K562 (cell line): ENCODE measurements at regions not wholly inside any gene's neighbourhood (a gene's known extent, or its start where the extent isn't known, plus 50 kb on each side); places are given as distances from the start of the nearest gene placed in this dataset.
A peak's percentile ranks its signal among the peaks of the same experiment; 100 is the strongest.

Experiments
- ARID4B ChIP-seq: sonication (generic); formaldehyde crosslinking; IDR thresholded peaks from 2 replicates; pipeline ENCODE4 v1.8.0; 2022; ENCODE audit warnings: mild to moderate bottlenecking, missing genetic modification reagents
- CEBPB ChIP-seq: fragments of 450-650 bp; IDR thresholded peaks from 2 replicates; pipeline ENCODE4 v1.6.1; 2016; ENCODE audit warnings: missing genetic modification characterization, missing compliant biosample characterization
- FOXK2 ChIP-seq, 2 experiments: fragments of 450-650 bp; IDR thresholded peaks in 1 of 2; conservative IDR thresholded peaks in 1 of 2; 2 replicates each; pipeline ENCODE4 v1.6.1; 2016; ENCODE audit warnings: low read depth in 2 of 2, mild to moderate bottlenecking in 1 of 2
- MAFG ChIP-seq: fragments of 450-650 bp; conservative IDR thresholded peaks from 2 replicates; pipeline ENCODE4 v1.6.1; 2016; ENCODE audit warnings: missing genetic modification characterization, missing compliant biosample characterization
- MYBL2 ChIP-seq, 2 experiments: fragments of 450-650 bp in 1 of 2; sonication (generic) in 1 of 2; formaldehyde crosslinking in 1 of 2; IDR thresholded peaks; 2 replicates each; pipeline versions ENCODE4 v1.6.1 to v1.8.1; 2017 to 2022; ENCODE audit warnings: borderline replicate concordance in 1 of 2, inconsistent platforms in 1 of 2, low read depth in 1 of 2, mild to moderate bottlenecking in 1 of 2, missing genetic modification reagents in 1 of 2, moderate library complexity in 1 of 2
- MYC ChIP-seq, 2 experiments: fragments of 250-450 bp in 1 of 2; sonication (Bioruptor Pico) in 1 of 2; IDR thresholded peaks; 2 replicates each; pipeline versions ENCODE4 v1.5.1 to v1.6.1; 2012 to 2021; ENCODE audit warnings: low read depth in 2 of 2, borderline replicate concordance in 1 of 2, improper control_type of control experiment in 1 of 2, low read length in 1 of 2, mild to moderate bottlenecking in 1 of 2, moderate library complexity in 1 of 2
- MYNN ChIP-seq, 2 experiments: sonication (generic); formaldehyde crosslinking in 1 of 2; IDR thresholded peaks; 2 replicates each; pipeline versions ENCODE4 v1.5.0 to v1.6.1; 2016 to 2020; ENCODE audit warnings: antibody characterized with exemption in 1 of 2, missing genetic modification reagents in 1 of 2
- NFXL1 ChIP-seq: fragments of 450-650 bp; formaldehyde crosslinking; IDR thresholded peaks from 2 replicates; pipeline ENCODE4 v1.4.0; 2021; ENCODE audit warnings: mild to moderate bottlenecking
- PHF20 ChIP-seq: fragments of 450-650 bp; IDR thresholded peaks from 2 replicates; pipeline ENCODE4 v1.6.1; 2018; ENCODE audit not compliant: partially characterized antibody
- RFX7 ChIP-seq: fragments of 250-450 bp; sonication (Bioruptor Pico); IDR thresholded peaks from 2 replicates; pipeline ENCODE4 v1.5.1; 2021; ENCODE audit warnings: mild to moderate bottlenecking
- SIRT6 ChIP-seq: IDR thresholded peaks from one replicate; pipeline ENCODE4 v1.6.1; 2012; ENCODE audit warnings: low read depth, mild to moderate bottlenecking, control low read depth, inconsistent platforms, low read length, moderate library complexity
- THRB ChIP-seq: fragments of 450-650 bp; formaldehyde crosslinking; conservative IDR thresholded peaks from 2 replicates; pipeline ENCODE4 v1.4.0; 2022; ENCODE audit warnings: mild to moderate bottlenecking, missing genetic modification characterization
- ZNF12 ChIP-seq: sonication (generic); formaldehyde crosslinking; IDR thresholded peaks from 2 replicates; pipeline ENCODE4 v1.4.0; 2020; ENCODE audit warnings: mild to moderate bottlenecking, missing genetic modification reagents
- ZNF639 ChIP-seq, 2 experiments: fragments of 200-800 bp in 1 of 2; sonication (Bioruptor generic) in 1 of 2; sonication (generic) in 1 of 2; formaldehyde crosslinking in 1 of 2; IDR thresholded peaks in 1 of 2; conservative IDR thresholded peaks in 1 of 2; 2 replicates each; pipeline versions ENCODE4 v1.5.0 to v1.6.1; 2016 to 2020; ENCODE audit warnings: missing compliant biosample characterization in 1 of 2, missing genetic modification characterization in 1 of 2, missing genetic modification reagents in 1 of 2
- ZNF740 ChIP-seq, 3 experiments: fragments of 200-800 bp in 1 of 3; sonication (Bioruptor generic) in 1 of 3; sonication (generic) in 1 of 3; formaldehyde crosslinking in 1 of 3; IDR thresholded peaks; 2 replicates each; pipeline versions ENCODE4 v1.6.1 to v1.8.0; 2016 to 2022; ENCODE audit warnings: mild to moderate bottlenecking in 2 of 3, missing compliant biosample characterization in 2 of 3, missing genetic modification characterization in 2 of 3, missing genetic modification reagents in 1 of 3
- TF ChIP-seq, protein P1 (sequence below): fragments of 450-650 bp; conservative IDR thresholded peaks from 2 replicates; pipeline ENCODE4 v1.6.1; 2016; ENCODE audit warnings: missing genetic modification characterization, low read depth, mild to moderate bottlenecking, missing compliant biosample characterization, moderate library complexity

DNA sequence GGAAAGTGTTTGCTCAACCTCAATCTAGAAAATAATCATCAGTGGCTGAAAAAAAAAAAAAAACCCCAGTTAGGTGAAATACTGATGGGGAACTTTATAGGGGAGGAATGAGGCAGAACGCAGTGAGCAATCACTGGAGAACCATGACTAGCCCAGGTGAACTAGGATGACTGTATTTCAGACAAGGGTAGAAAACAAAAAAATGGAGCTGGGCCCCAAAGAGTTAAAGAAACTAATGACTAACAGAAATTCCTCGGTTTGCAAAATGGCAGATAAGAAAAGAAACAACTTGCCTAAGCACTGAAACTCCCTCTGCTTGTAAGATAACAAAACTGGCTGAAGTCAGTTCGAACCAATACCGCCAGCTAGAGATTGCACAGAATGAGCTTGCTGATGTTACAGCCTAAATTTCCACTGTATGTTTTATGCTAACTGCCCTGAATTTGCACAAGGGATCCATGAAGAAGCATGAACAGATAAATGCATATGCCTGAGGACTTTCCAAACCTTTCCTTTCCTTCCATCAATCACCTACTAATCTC lies 245.9 kb downstream of the METTL4 start (continued):
- TF ChIP-seq, protein P1, sequence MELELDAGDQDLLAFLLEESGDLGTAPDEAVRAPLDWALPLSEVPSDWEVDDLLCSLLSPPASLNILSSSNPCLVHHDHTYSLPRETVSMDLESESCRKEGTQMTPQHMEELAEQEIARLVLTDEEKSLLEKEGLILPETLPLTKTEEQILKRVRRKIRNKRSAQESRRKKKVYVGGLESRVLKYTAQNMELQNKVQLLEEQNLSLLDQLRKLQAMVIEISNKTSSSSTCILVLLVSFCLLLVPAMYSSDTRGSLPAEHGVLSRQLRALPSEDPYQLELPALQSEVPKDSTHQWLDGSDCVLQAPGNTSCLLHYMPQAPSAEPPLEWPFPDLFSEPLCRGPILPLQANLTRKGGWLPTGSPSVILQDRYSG (tag) = 0 out of 2 replicates have a peak, but pooled peaks have one; percentile 26
- TF ChIP-seq MYC (IDR thresholded peaks at IDR 0.05; ENCODE audit: low read depth, low read length) = peak; percentile 40; the same call in 1 of the 2 replicates
- TF ChIP-seq MYC (CRISPR knock-in tag; IDR thresholded peaks at IDR 0.05; ENCODE audit: borderline replicate concordance, low read depth) = no peak
- peak; percentile 81; the same call in 1 of the 2 replicates for TF ChIP-seq THRB (CRISPR knock-in tag)
- peak; percentile 89 to 95 for TF ChIP-seq FOXK2 (conservative IDR thresholded peaks at IDR 0.05 in 1 of 2, IDR thresholded peaks at IDR 0.05 in 1 of 2; ENCODE audit: low read depth in 2 of 2)
- TF ChIP-seq ZNF639 (CRISPR knock-in tag; conservative IDR thresholded peaks at IDR 0.05 in 1 of 2, IDR thresholded peaks at IDR 0.05 in 1 of 2) = no peak; a peak in 1 of 4 replicates
- no peak for TF ChIP-seq SIRT6
- TF ChIP-seq CEBPB (tag) = peak; percentile 94
- no peak for TF ChIP-seq ARID4B (CRISPR knock-in tag)
- TF ChIP-seq RFX7 (CRISPR knock-in tag) = no peak
- TF ChIP-seq MAFG (tag) = peak; percentile 82
- peak; percentile 56; the same call in 1 of the 2 replicates for TF ChIP-seq MYNN (IDR thresholded peaks at IDR 0.05)
- no peak for TF ChIP-seq MYNN (CRISPR knock-in tag; IDR thresholded peaks at IDR 0.05)
- peak; percentile 85 for TF ChIP-seq MYBL2 (IDR thresholded peaks at IDR 0.05; ENCODE audit: low read depth)
- no peak for TF ChIP-seq MYBL2 (CRISPR knock-in tag; IDR thresholded peaks at IDR 0.05; ENCODE audit: borderline replicate concordance)
- TF ChIP-seq ZNF12 (CRISPR knock-in tag) = no peak
- TF ChIP-seq NFXL1 (CRISPR knock-in tag) = 0 out of 2 replicates have a peak, but pooled peaks have one; percentile 27
- TF ChIP-seq PHF20 = no peak
- no peak for TF ChIP-seq ZNF740 (CRISPR knock-in tag; IDR thresholded peaks at IDR 0.05)
- TF ChIP-seq ZNF740 (tag; IDR thresholded peaks at IDR 0.05) = no peak
